Karpas-422 (cell line): ENCODE measurements at regions not wholly inside any gene's neighbourhood (a gene's known extent, or its start where the extent isn't known, plus 50 kb on each side); places are given as distances from the start of the nearest gene placed in this dataset.
"Not testable (repeated sequence)": the region's sequence is repeated elsewhere in the genome, so short reads cannot be mapped to it uniquely, and the experiment has no call there.

Source experiments
- DNase-seq: peaks from one replicate; pipeline ENCODE4 v3.0.0-alpha.2; 2015
- H2AFZ ChIP-seq: fragments of 200-600 bp; sonication (generic); 2 replicates; pipeline ENCODE4 v1.6.1; 2014; ENCODE audit warnings: antibody characterized with exemption, low read length, mixed read lengths
- H3K27ac ChIP-seq: fragments of 200-600 bp; sonication (generic); 2 replicates; pipeline ENCODE4 v1.5.1; 2014; ENCODE audit warnings: mild to moderate bottlenecking, low read length, moderate library complexity
- H3K27me3 ChIP-seq: fragments of 200-600 bp; sonication (generic); 2 replicates; pipeline ENCODE4 v1.6.1; 2014; ENCODE audit warnings: low read length, mixed read lengths
- H3K36me3 ChIP-seq: fragments of 200-600 bp; sonication (generic); 2 replicates; pipeline ENCODE4 v1.6.1; 2014; ENCODE audit warnings: low read length, mixed read lengths; ENCODE audit not compliant: insufficient read depth
- H3K4me1 ChIP-seq: fragments of 200-600 bp; sonication (generic); 2 replicates; pipeline ENCODE4 v1.6.1; 2014; ENCODE audit warnings: mild to moderate bottlenecking, low read length, mixed read lengths
- H3K4me2 ChIP-seq: fragments of 200-600 bp; sonication (generic); 2 replicates; pipeline ENCODE4 v1.6.1; 2014; ENCODE audit warnings: low read length, low read depth, mild to moderate bottlenecking; ENCODE audit not compliant: poor library complexity, severe bottlenecking
- H3K4me3 ChIP-seq: fragments of 200-600 bp; sonication (generic); 2 replicates; pipeline ENCODE4 v1.5.1; 2014; ENCODE audit warnings: mild to moderate bottlenecking, antibody characterized with exemption, low read length, mixed read lengths
- H3K79me2 ChIP-seq: fragments of 200-600 bp; sonication (generic); 2 replicates; pipeline ENCODE4 v1.6.1; 2014; ENCODE audit warnings: mild to moderate bottlenecking, low read length, mixed read lengths
- H3K9ac ChIP-seq: fragments of 200-600 bp; sonication (generic); 2 replicates; pipeline ENCODE4 v1.6.0; 2014; ENCODE audit warnings: low read length
- H3K9me2 ChIP-seq: fragments of 200-600 bp; sonication (generic), shearing (Covaris generic); replicated peaks from 2 replicates; pipeline ENCODE4 v1.6.0; 2014; ENCODE audit warnings: mild to moderate bottlenecking, low read length, moderate library complexity; ENCODE audit not compliant: insufficient read depth
- H3K9me3 ChIP-seq: fragments of 300-700, 200-600 bp; sonication (generic); 2 replicates; pipeline ENCODE4 v1.6.1; 2014; ENCODE audit warnings: low read length, mixed read lengths
- H4K20me1 ChIP-seq: fragments of 200-600 bp; sonication (generic); 2 replicates; pipeline ENCODE4 v1.6.1; 2014; ENCODE audit warnings: mild to moderate bottlenecking, antibody characterized with exemption, low read length, low read depth; ENCODE audit not compliant: insufficient read depth

GRCh38 chr7:81185072-81185471 lies 266.2 kb upstream of the SEMA3C start:
- Histone ChIP-seq H3K4me2 (no peak overlapping the region), H3K4me3 (no peak overlapping the region), H3K9me2 (no peaks in the 10 kb centered on the region), H3K27me3 (no peaks in the 10 kb centered on the region), H3K4me1 (no peaks in the 10 kb centered on the region), H3K27ac (no peak overlapping the region), H3K36me3 (no peaks in the 10 kb centered on the region), H3K79me2 (no peaks in the 10 kb centered on the region), H2AFZ (no peak overlapping the region), H3K9ac (no peak overlapping the region), H4K20me1 (no peaks in the 10 kb centered on the region), H3K9me3 (peaks cover 23% of the 10 kb centered on the region)
- DNase-seq, result no peak

GRCh38 chr7:81183326-81183725 lies 264.5 kb upstream of the SEMA3C start:
- H3K36me3 ChIP-seq, result no peaks in the 10 kb centered on the region
- H3K9ac ChIP-seq, result no peak overlapping the region
- H3K27ac ChIP-seq, result no peak overlapping the region
- no peaks in the 10 kb centered on the region for H3K27me3 ChIP-seq
- H3K4me3 ChIP-seq, result no peak overlapping the region
- peaks cover 28% of the 10 kb centered on the region for H3K9me3 ChIP-seq
- no peaks in the 10 kb centered on the region for H4K20me1 ChIP-seq
- no peaks in the 10 kb centered on the region for H3K9me2 ChIP-seq
- no peaks in the 10 kb centered on the region for H3K79me2 ChIP-seq
- H2AFZ ChIP-seq, result no peak overlapping the region
- no peak for DNase-seq
- no peaks in the 10 kb centered on the region for H3K4me1 ChIP-seq
- H3K4me2 ChIP-seq, result no peak overlapping the region

- not testable (repeated sequence) for H3K4me1 ChIP-seq, H3K4me3 ChIP-seq, H3K36me3 ChIP-seq, H3K4me2 ChIP-seq, H4K20me1 ChIP-seq, DNase-seq, H3K27me3 ChIP-seq, H3K27ac ChIP-seq, H3K9ac ChIP-seq, H3K9me2 ChIP-seq, H2AFZ ChIP-seq, H3K79me2 ChIP-seq
- peaks cover 22% of the 10 kb centered on the region for H3K9me3 ChIP-seq
These were observed 263.2 kb upstream of the SEMA3C start for GRCh38 chr7:81182056-81182455.

GRCh38 chr7:81181066-81181465 lies 262.2 kb upstream of the SEMA3C start:
- Histone ChIP-seq H3K27me3 (no peaks in the 10 kb centered on the region), H3K9ac (no peak overlapping the region), H3K27ac (no peak overlapping the region), H3K36me3 (no peaks in the 10 kb centered on the region), H3K9me3 (peaks cover 25% of the 10 kb centered on the region), H4K20me1 (no peaks in the 10 kb centered on the region), H3K79me2 (no peaks in the 10 kb centered on the region), H3K9me2 (no peaks in the 10 kb centered on the region), H3K4me3 (no peak overlapping the region), H2AFZ (no peak overlapping the region), H3K4me2 (no peak overlapping the region), H3K4me1 (no peaks in the 10 kb centered on the region)
- DNase-seq, result no peak

- Histone ChIP-seq H4K20me1 (no peaks in the 10 kb centered on the region), H3K27me3 (no peaks in the 10 kb centered on the region), H2AFZ (no peak overlapping the region), H3K4me3 (no peak overlapping the region), H3K9me3 (peaks cover 29% of the 10 kb centered on the region), H3K79me2 (no peaks in the 10 kb centered on the region), H3K36me3 (no peaks in the 10 kb centered on the region), H3K9me2 (no peaks in the 10 kb centered on the region), H3K27ac (no peak overlapping the region), H3K9ac (no peak overlapping the region), H3K4me1 (no peaks in the 10 kb centered on the region), H3K4me2 (no peak overlapping the region)
- no peak for DNase-seq
These were observed 261.7 kb upstream of the SEMA3C start for GRCh38 chr7:81180573-81180972.

- Histone ChIP-seq H3K4me3 (no peak overlapping the region), H3K9ac (no peak overlapping the region), H3K27ac (no peak overlapping the region), H3K27me3 (no peaks in the 10 kb centered on the region), H2AFZ (no peak overlapping the region), H3K9me2 (no peaks in the 10 kb centered on the region), H3K4me1 (no peaks in the 10 kb centered on the region), H4K20me1 (no peaks in the 10 kb centered on the region), H3K36me3 (no peaks in the 10 kb centered on the region), H3K4me2 (no peak overlapping the region), H3K79me2 (no peaks in the 10 kb centered on the region), H3K9me3 (peaks cover 17% of the 10 kb centered on the region)
- DNase-seq, result no peak
These were observed 256.6 kb upstream of the SEMA3C start for GRCh38 chr7:81175275-81175940.

GRCh38 chr7:81173766-81174281 lies 255.0 kb upstream of the SEMA3C start:
- Histone ChIP-seq H3K27ac (no peak overlapping the region), H3K4me3 (no peak overlapping the region), H3K79me2 (no peaks in the 10 kb centered on the region), H3K4me2 (no peak overlapping the region), H3K9ac (no peak overlapping the region), H2AFZ (no peak overlapping the region), H3K27me3 (no peaks in the 10 kb centered on the region), H3K9me2 (no peaks in the 10 kb centered on the region), H4K20me1 (no peaks in the 10 kb centered on the region), H3K36me3 (no peaks in the 10 kb centered on the region), H3K9me3 (peaks cover 11% of the 10 kb centered on the region), H3K4me1 (no peaks in the 10 kb centered on the region)
- no peak for DNase-seq

GRCh38 chr7:81170291-81170690 lies 251.4 kb upstream of the SEMA3C start:
- no peak overlapping the region for H3K27ac ChIP-seq
- no peak overlapping the region for H3K4me2 ChIP-seq
- DNase-seq, result no peak
- H3K79me2 ChIP-seq, result no peaks in the 10 kb centered on the region
- no peaks in the 10 kb centered on the region for H3K4me1 ChIP-seq
- H3K4me3 ChIP-seq, result no peak overlapping the region
- no peaks in the 10 kb centered on the region for H3K36me3 ChIP-seq
- no peaks in the 10 kb centered on the region for H3K9me2 ChIP-seq
- no peaks in the 10 kb centered on the region for H3K27me3 ChIP-seq
- no peaks in the 10 kb centered on the region for H4K20me1 ChIP-seq
- H2AFZ ChIP-seq, result no peak overlapping the region
- H3K9me3 ChIP-seq, result peaks cover 11% of the 10 kb centered on the region; the same call in 1 of the 2 replicates
- H3K9ac ChIP-seq, result no peak overlapping the region
